ENCODE measurements at regions not wholly inside any gene's neighbourhood (a gene's known extent, or its start where the extent isn't known, plus 50 kb on each side); places are given as distances from the start of the nearest gene placed in this dataset.
"Not testable (repeated sequence)": the region's sequence is repeated elsewhere in the genome, so short reads cannot be mapped to it uniquely, and the experiment has no call there.

DNA sequence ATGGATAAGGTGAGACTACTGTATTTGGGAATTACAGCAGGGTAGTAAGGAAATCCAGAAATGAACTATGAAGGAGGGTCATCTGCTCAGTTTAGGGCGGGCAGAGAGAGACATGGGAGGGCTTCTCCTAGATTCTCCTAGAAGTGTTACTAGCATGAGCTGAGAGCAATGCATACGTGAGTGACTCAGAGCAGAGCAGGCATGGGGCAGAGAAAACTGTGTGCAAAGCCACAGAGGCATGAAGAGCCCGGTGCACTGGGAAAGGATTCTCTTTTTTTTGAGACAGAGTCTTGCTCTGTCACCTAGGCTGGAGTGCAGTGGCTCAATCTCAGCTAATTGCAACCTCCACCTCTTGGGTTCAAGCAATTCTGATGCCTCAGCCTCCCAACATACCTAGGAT, 116.2 kb downstream of the SOCS6 start:
- H3K4me3 ChIP-seq, result no peak overlapping the region
- DNase-seq (ENCODE audit: extremely low spot score in 2 of 2), result no peak
- intact Hi-C loops (cut with DNase I), result no loop called here
- no peak for TF ChIP-seq POLR2AphosphoS5 (IDR thresholded peaks at IDR 0.05; ENCODE audit: insufficient read depth in 1 of 2, low read depth in 1 of 2)
- no peak for TF ChIP-seq CTCF (IDR thresholded peaks at IDR 0.05)
- TF ChIP-seq POLR2A (IDR thresholded peaks at IDR 0.05), result no peak
- H3K9me3 ChIP-seq, result no peaks in the 10 kb centered on the region
- H3K27ac ChIP-seq, result no peak overlapping the region
- H3K27me3 ChIP-seq, result no peaks in the 10 kb centered on the region
- H3K36me3 ChIP-seq, result no peaks in the 10 kb centered on the region
- no peaks in the 10 kb centered on the region for H3K4me1 ChIP-seq

- Histone ChIP-seq H3K27me3 (no peaks in the 10 kb centered on the region), H3K36me3 (no peaks in the 10 kb centered on the region)
Observed at GRCh38 chr18:70400476-70400875, 111.6 kb downstream of the SOCS6 start.

GRCh38 chr18:70398076-70398475, 109.2 kb downstream of the SOCS6 start:
- intact Hi-C loops (cut with DNase I), result no loop called here
- no peak for DNase-seq (ENCODE audit: extremely low spot score in 2 of 2)
- H3K4me1 ChIP-seq, result no peaks in the 10 kb centered on the region
- H3K36me3 ChIP-seq, result no peaks in the 10 kb centered on the region
- TF ChIP-seq CTCF (IDR thresholded peaks at IDR 0.05) (no peak), POLR2A (IDR thresholded peaks at IDR 0.05) (no peak), POLR2AphosphoS5 (IDR thresholded peaks at IDR 0.05; ENCODE audit: insufficient read depth in 1 of 2, low read depth in 1 of 2) (no peak)
- H3K4me3 ChIP-seq, result no peak overlapping the region
- no peak overlapping the region for H3K27ac ChIP-seq
- H3K9me3 ChIP-seq, result no peaks in the 10 kb centered on the region
- no peaks in the 10 kb centered on the region for H3K27me3 ChIP-seq

More at GRCh38 chr18:70400476-70400875, 111.6 kb downstream of the SOCS6 start:
- Histone ChIP-seq H3K4me3 (no peak overlapping the region), H3K4me1 (no peaks in the 10 kb centered on the region), H3K9me3 (no peaks in the 10 kb centered on the region), H3K27ac (no peak overlapping the region)
- intact Hi-C loops (cut with DNase I), result no loop called here
- no peak for TF ChIP-seq CTCF (IDR thresholded peaks at IDR 0.05)
- no peak for TF ChIP-seq POLR2AphosphoS5 (IDR thresholded peaks at IDR 0.05; ENCODE audit: insufficient read depth in 1 of 2, low read depth in 1 of 2)
- TF ChIP-seq POLR2A (IDR thresholded peaks at IDR 0.05), result no peak
- no peak for DNase-seq (ENCODE audit: extremely low spot score in 2 of 2)

GRCh38 chr18:70397259-70397925, 108.5 kb downstream of the SOCS6 start:
- intact Hi-C loops (cut with DNase I), result no loop called here
- DNase-seq (ENCODE audit: extremely low spot score in 2 of 2), result no peak
- TF ChIP-seq CTCF (IDR thresholded peaks at IDR 0.05), result no peak
- no peak for TF ChIP-seq POLR2A (IDR thresholded peaks at IDR 0.05)
- TF ChIP-seq POLR2AphosphoS5 (IDR thresholded peaks at IDR 0.05; ENCODE audit: insufficient read depth in 1 of 2, low read depth in 1 of 2), result no peak
- H3K27me3 ChIP-seq, result no peaks in the 10 kb centered on the region
- no peak overlapping the region for H3K4me3 ChIP-seq
- H3K9me3 ChIP-seq, result no peaks in the 10 kb centered on the region
- no peak overlapping the region for H3K27ac ChIP-seq
- H3K4me1 ChIP-seq, result no peaks in the 10 kb centered on the region
- H3K36me3 ChIP-seq, result no peaks in the 10 kb centered on the region

DNA sequence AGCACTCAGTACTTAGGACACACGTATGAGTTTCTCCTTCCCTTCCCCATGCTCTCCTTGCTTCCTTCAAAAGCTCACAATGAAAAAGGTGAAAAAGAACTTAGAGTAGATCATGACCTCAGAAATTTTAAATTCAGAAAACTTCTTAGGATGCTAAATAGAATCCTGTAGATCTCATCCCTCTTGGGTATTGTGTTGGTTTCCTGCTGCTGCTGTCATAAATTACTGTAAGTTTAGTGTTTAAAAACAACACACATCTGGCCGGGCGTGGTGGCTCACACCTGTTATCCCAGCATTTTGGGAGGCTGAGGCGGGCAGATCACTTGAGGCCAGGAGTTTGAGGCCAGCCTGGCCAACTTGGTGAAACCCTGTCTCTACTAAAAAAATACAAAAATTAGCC, 106.9 kb downstream of the SOCS6 start:
- H3K4me3 ChIP-seq; H3K27me3 ChIP-seq; H3K9me3 ChIP-seq; DNase-seq (ENCODE audit: extremely low spot score in 2 of 2); H3K27ac ChIP-seq; H3K36me3 ChIP-seq; intact Hi-C loops (cut with DNase I); H3K4me1 ChIP-seq: not testable (repeated sequence)
